AG09309 (cell line): ENCODE measurements at regions not wholly inside any gene's neighbourhood (a gene's known extent, or its start where the extent isn't known, plus 50 kb on each side); places are given as distances from the start of the nearest gene placed in this dataset.
"Not testable (repeated sequence)": the region's sequence is repeated elsewhere in the genome, so short reads cannot be mapped to it uniquely, and the experiment has no call there.

Source experiments
- DNase-seq: peaks from one replicate; pipeline ENCODE4 v3.0.0-alpha.2; 2010; ENCODE audit warnings: low read depth
- H3K4me3 ChIP-seq: 2 replicates; pipeline ENCODE4 v1.5.1; 2011; ENCODE audit warnings: mild to moderate bottlenecking, low read depth, low read length, moderate library complexity; ENCODE audit not compliant: control insufficient read depth
- TF ChIP-seq, protein P1 (sequence below): IDR thresholded peaks from 2 replicates; pipeline ENCODE4 v1.5.1; 2011; ENCODE audit warnings: mild to moderate bottlenecking, low read depth, low read length, inconsistent platforms; ENCODE audit not compliant: insufficient read depth, control insufficient read depth; ENCODE audit errors: missing control alignments

DNA sequence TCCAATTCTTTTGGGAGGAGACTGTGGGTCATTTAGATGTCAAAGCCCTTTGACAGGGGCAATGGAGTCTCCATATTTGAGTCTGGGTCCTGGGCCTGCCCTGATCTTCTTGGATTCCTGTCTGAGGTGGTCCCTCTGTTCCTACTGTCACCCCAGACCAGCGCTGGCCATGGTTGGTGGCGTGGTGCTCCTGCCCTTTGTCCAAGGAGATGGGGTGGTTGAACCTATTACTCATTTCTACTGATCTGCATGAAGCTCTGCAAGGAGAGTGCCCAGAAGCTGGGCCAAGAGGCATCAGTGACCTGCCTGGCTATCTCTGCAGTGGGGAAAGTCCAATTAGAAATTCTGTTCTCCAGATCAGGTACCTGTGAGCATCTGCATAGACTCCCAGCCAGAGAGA is 355.6 kb upstream of the NUPR2 start:
- DNase-seq: no peak
- TF ChIP-seq, protein P1, sequence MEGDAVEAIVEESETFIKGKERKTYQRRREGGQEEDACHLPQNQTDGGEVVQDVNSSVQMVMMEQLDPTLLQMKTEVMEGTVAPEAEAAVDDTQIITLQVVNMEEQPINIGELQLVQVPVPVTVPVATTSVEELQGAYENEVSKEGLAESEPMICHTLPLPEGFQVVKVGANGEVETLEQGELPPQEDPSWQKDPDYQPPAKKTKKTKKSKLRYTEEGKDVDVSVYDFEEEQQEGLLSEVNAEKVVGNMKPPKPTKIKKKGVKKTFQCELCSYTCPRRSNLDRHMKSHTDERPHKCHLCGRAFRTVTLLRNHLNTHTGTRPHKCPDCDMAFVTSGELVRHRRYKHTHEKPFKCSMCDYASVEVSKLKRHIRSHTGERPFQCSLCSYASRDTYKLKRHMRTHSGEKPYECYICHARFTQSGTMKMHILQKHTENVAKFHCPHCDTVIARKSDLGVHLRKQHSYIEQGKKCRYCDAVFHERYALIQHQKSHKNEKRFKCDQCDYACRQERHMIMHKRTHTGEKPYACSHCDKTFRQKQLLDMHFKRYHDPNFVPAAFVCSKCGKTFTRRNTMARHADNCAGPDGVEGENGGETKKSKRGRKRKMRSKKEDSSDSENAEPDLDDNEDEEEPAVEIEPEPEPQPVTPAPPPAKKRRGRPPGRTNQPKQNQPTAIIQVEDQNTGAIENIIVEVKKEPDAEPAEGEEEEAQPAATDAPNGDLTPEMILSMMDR: no peak
- H3K4me3 ChIP-seq: no peak overlapping the region

DNA sequence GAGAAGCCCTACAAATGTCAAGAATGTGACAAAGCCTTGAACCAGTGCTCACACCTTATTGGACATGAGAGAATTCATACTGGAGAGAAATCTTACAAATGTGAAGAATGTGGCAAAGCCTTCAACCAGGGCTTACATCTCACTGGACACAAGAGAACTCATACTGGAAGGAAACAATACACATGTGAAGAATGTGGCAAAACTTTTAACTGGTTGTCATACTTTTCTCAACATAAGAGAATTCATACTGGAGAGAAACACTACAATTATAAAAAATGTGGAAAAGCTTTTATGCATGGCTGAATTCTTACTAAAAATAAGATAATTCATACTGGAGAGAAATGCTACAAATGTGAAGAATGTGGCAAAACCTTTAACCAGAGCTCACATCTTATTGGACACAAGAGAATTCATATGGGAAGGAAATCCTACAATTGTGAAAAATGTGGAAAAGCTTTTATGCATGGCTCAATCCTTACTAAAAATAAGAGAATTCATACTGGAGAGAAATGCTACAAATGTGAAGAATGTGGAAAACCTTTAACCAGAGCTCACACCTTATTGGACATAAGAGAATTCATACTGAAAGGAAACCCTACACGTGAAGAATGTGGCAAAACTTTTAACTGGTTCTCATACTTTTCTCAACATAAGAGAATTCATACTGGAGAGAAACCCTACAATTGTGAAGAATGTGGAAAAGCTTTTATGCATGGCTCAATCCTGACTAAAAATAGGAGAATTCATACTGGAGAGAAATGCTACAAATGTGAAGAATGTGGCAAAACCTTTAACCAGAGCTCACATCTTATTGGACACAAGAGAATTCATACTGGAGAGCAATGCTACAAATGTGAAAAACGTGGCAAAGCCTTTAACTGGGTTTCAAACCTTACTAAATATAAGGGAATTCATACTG is 350.6 kb upstream of the NUPR2 start:
- DNase-seq, H3K4me3 ChIP-seq: not testable (repeated sequence)

DNA sequence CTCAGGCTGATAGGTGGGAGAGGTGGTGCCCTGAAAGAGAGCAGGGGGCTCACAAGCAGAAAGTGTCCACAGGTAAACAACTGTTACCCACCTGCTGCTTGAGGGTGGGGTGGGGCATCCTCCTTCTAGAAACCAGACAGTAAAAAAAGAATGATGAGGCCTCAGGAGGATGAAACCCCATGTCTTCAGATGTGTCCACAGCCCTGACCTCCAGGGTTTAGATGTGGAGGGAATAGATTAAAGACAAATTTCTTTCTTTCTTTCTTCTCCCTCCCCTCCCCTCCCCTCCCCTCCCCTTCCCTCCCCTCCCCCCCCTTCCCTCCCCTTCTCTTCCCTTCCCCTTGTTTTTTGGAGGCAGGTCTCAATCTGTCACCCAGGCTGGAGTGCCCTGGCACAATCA is 333.5 kb upstream of the NUPR2 start:
- no peak overlapping the region for H3K4me3 ChIP-seq
- no peak for DNase-seq
- TF ChIP-seq, protein P1: no peak

DNA sequence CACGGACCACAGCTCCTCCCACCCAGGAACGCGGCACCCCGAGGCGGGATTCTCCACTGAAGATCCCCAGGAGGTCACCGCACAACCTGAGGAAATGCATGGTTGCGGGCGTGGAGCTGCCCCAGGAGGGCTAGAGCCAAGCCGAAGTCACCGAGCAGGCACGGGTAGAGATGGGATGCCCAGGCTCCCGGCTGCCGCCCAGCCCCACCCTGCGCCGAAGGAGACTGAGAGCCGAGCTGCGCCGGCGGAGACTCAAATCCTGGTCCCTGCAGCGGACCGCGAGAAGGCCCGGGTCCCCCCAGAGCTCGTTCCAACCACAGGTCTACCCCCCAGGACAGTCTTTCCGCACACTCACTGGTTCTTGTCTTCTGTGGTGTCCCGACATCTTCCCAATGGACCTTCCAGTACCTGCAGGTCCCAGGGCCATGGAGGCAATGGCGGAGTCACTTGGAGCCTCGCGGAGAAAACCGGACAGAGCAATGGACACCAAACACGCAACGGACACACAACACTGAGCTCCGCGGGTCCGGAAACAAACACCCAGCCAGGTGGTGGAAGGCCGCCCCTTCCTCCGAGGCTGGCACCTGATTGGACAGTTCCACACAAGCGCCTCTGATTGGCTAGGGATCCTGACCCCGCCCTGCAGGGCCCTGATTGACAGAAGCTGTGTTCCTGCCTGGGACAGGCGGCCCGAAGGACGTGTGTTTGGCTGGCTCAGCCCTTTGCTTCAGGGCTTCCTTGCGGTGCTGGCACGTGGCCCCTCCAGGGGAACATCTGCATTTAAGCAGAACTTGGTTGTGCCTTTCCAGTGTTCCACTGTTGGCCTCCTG is 331.9 kb upstream of the NUPR2 start:
- TF ChIP-seq, protein P1: no peak
- DNase-seq: no peak
- H3K4me3 ChIP-seq: no peak overlapping the region

DNA sequence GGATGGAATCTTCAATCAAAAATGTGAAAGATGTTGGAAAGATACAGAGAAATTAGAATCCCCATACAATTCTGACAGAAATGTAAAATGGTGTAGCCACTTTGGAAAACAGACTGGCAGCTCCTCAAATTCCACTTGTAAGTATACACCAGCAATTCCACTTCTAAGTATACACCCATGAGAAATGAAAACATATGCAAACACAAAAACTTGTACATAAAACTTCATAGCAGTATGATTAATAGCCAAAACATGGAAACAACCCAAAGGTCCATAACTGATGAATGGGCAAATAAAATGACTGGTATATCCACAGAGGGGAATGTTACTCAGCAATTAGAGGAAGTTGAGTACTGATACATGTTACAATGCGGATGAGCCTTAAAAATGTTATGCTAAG is 304.3 kb upstream of the NUPR2 start:
- H3K4me3 ChIP-seq, DNase-seq: not testable (repeated sequence)

DNA sequence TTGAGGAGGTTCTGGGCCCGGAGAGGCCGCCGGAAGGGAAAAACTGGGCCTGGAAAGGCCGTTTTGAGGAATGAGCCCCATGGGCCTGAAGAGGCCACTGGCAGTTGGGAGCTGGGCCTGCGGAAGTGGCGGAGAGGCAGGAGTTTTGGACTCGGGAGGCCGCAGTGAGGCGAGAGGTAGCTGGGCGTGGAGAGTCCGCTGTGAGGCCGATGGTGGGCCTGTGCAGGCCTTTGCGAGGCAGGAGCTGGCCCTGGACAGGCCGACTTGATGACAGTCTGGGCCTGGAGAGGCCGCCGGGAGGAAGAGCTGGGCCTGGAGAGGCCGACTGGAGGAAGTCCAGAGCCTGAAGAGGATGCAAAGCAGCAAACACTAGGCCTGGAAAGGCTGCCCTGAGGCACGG is 259.0 kb upstream of the NUPR2 start:
- no peak overlapping the region for H3K4me3 ChIP-seq
- TF ChIP-seq, protein P1: no peak
- DNase-seq: no peak

DNA sequence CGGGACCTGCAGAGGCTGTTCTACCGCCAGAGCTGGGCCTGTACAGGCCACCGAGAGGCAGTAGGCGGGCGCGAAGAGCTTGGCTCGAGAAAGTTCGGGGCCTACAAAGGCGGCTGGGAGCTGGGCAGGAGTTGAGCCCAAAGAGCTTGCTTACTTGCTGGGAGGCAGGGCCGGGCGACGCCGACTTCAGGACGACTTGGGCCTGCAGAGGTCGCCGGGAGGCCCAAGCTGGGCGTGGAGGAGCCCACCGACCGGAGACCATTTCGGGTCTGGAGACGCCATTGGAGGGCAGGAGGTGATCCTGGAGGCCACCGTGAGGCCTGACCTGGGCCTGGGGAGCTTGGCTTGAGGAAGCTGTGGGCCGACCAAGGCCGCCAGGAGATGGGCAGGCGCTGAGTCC is 258.4 kb upstream of the NUPR2 start:
- not testable (repeated sequence) for DNase-seq

DNA sequence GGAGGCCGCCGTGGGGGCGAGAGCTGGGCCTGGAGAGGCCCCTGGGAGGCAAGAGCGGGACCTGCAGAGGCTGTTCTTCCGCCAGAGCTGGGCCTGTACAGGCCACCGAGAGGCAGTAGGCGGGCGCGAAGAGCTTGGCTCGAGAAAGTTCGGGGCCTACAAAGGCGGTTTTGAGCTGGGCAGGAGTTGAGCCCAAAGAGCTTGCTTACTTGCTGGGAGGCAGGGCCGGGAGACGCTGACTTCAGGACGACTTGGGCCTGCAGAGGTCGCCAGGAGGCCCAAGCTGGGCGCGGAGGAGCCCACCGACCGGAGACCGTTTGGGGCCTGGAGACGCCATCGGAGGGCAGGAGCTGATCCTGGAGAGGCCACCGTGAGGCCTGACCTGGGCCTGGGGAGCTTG is 257.1 kb upstream of the NUPR2 start:
- not testable (repeated sequence) for H3K4me3 ChIP-seq
- DNase-seq: peak; percentile 8

More for the DNA sequence above, 258.4 kb upstream of the NUPR2 start:
- H3K4me3 ChIP-seq: not testable (repeated sequence)

DNA sequence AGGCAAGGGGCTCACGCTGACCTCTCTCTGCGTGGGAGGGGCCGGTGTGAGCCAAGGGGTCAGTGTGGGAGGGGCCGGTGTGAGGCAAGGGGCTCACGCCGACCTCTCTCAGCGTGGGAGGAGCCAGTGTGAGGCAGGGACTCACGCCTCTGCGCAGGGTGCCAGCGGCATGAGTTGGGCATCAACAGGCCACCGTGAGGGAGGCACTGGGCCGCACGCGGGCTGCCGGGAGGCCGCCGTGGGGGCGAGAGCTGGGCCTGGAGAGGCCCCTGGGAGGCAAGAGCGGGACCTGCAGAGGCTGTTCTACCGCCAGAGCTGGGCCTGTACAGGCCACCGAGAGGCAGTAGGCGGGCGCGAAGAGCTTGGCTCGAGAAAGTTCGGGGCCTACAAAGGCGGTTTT is 255.6 kb upstream of the NUPR2 start:
- H3K4me3 ChIP-seq, DNase-seq: not testable (repeated sequence)

DNA sequence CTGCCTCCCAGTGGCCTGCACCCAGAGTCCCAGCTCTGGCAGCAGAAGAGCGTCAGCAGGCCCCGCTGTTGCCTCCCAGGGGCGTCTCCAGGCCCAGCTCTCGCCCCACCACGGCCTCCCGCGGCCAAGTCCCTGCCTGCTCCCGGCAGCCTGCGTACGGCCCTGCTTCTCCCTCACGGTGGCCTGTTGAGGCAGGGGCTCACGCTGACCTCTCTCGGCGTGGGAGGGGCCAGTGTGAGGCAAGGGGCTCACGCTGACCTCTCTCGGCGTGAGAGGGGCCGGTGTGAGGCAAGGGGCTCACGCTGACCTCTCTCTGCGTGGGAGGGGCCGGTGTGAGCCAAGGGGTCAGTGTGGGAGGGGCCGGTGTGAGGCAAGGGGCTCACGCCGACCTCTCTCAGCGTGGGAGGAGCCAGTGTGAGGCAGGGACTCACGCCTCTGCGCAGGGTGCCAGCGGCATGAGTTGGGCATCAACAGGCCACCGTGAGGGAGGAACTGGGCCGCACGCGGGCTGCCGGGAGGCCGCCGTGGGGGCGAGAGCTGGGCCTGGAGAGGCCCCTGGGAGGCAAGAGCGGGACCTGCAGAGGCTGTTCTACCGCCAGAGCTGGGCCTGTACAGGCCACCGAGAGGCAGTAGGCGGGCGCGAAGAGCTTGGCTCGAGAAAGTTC is 254.1 kb upstream of the NUPR2 start:
- H3K4me3 ChIP-seq, DNase-seq: not testable (repeated sequence)

DNA sequence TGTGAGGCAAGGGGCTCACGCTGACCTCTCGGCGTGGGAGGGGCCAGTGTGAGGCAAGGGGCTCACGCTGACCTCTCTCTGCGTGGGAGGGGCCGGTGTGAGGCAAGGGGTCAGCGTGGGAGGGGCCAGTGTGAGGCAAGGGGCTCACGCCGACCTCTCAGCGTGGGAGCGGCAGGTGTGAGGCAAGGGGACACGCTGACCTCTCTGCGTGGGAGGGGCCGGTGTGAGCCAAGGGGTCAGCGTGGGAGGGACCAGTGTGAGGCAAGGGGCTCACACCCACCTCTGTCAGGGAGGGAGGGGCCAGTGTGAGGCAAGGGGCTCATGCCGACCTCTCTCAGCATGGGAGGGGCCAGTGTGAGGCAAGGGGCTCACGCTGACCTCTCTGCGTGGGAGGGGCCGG is 251.7 kb upstream of the NUPR2 start:
- DNase-seq, H3K4me3 ChIP-seq: not testable (repeated sequence)

DNA sequence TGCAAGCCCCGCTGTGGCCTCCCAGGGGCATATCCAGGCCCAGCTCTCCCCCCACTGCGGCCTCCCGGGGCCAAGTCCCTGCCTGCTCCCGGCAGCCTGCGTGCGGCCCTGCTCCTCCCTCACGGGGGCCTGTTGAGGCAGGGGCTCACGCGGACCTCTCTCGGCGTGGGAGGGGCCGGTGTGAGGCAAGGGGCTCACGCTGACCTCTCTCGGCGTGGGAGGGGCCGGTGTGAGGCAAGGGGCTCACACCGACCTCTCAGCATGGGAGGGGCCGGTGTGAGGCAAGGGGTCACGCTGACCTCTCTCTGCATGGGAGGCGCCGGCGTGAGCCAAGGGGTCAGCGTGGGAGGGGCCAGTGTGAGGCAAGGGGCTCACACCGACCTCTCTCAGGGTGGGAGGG is 251.2 kb upstream of the NUPR2 start:
- DNase-seq, H3K4me3 ChIP-seq: not testable (repeated sequence)

DNA sequence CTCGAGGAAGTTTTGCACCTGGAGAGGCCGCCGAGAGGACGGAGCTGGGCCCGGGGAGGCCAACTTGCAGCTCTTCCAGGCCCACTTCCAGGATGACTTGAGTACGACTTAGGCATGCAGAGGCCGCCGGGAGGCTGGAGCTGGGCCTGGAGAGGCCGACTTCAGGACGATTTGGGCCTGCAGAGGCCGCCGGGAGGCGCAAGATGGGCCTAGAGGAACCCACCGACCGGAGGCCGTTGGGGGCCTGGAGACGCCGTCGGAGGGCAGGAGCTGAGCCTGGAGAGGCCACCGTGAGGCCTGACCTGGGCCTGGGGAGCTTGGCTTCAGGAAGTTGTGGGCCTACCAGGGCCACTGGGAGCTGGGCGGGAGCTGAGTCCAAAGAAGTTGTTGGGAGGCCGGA is 250.5 kb upstream of the NUPR2 start:
- not testable (repeated sequence) for DNase-seq, H3K4me3 ChIP-seq
